HL-60 (cell line): ENCODE measurements at regions not wholly inside any gene's neighbourhood (a gene's known extent, or its start where the extent isn't known, plus 50 kb on each side); places are given as distances from the start of the nearest gene placed in this dataset.

Source experiments
- CTCF ChIP-seq: IDR thresholded peaks from one replicate; pipeline ENCODE4 v1.5.1; 2011; ENCODE audit warnings: low read length, control low read depth, inconsistent platforms; ENCODE audit not compliant: insufficient read depth
- GABPA ChIP-seq: IDR thresholded peaks from 2 replicates; pipeline ENCODE4 v1.6.1; 2012; ENCODE audit warnings: low read depth
- POLR2AphosphoS5 ChIP-seq: IDR thresholded peaks from 2 replicates; pipeline ENCODE4 v1.6.1; 2012; ENCODE audit warnings: low read depth
- REST ChIP-seq: IDR thresholded peaks from 2 replicates; pipeline ENCODE4 v1.6.1; 2012; ENCODE audit warnings: low read depth; ENCODE audit not compliant: insufficient replicate concordance
- SPI1 ChIP-seq: IDR thresholded peaks from 2 replicates; pipeline ENCODE4 v1.6.1; 2012; ENCODE audit warnings: low read depth, mild to moderate bottlenecking, borderline replicate concordance

GRCh38 chr6:67790569-67790968, 844.5 kb upstream of the ADGRB3 start:
- TF ChIP-seq CTCF (no peak), POLR2AphosphoS5 (no peak), REST (no peak), GABPA (no peak), SPI1 (no peak)
